ENCODE measurements at regions not wholly inside any gene's neighbourhood (a gene's known extent, or its start where the extent isn't known, plus 50 kb on each side); places are given as distances from the start of the nearest gene placed in this dataset.

DNA sequence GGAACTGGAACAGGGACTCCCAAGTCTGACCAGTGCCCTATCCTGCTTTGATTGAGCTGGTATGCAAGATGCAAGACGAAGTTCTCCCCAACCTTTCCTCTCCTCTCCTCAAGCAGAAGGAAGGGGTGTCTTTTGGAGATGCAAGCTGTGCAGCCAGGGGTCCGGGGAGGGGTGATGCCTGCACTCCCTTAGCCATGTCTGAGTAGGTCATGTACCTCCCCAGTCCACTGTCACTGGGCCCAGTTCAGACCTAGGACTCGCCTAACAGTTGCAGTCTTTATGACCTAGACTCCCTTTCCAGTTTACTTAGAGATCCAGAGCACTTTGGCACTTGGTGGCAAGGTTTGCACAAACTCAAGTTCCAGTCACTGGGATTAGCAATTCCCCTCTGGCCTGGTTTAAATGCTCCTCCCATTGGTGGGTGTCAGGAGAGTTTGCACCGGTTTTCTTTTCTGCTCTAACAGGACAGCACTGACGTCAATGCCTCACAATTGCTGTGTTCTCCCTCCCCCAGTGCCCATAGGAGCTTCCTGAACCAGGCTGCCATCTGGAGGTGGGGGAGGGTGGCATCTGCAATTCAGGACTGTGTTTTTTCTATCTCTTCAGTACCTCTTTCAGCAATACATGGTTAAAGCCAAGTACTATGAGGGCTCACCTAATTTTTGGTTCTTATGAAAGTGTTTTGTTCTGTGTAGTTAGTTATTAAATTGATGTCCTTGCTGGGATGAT, 782.2 kb downstream of the ARAP2 start:
- TF ChIP-seq CTCF (IDR thresholded peaks at IDR 0.05 in 4 of 5, conservative IDR thresholded peaks at IDR 0.05 in 1 of 5) (no peak), POLR2A (IDR thresholded peaks at IDR 0.05) (no peak)
